ENCODE measurements at regions not wholly inside any gene's neighbourhood (a gene's known extent, or its start where the extent isn't known, plus 50 kb on each side); places are given as distances from the start of the nearest gene placed in this dataset.

DNA sequence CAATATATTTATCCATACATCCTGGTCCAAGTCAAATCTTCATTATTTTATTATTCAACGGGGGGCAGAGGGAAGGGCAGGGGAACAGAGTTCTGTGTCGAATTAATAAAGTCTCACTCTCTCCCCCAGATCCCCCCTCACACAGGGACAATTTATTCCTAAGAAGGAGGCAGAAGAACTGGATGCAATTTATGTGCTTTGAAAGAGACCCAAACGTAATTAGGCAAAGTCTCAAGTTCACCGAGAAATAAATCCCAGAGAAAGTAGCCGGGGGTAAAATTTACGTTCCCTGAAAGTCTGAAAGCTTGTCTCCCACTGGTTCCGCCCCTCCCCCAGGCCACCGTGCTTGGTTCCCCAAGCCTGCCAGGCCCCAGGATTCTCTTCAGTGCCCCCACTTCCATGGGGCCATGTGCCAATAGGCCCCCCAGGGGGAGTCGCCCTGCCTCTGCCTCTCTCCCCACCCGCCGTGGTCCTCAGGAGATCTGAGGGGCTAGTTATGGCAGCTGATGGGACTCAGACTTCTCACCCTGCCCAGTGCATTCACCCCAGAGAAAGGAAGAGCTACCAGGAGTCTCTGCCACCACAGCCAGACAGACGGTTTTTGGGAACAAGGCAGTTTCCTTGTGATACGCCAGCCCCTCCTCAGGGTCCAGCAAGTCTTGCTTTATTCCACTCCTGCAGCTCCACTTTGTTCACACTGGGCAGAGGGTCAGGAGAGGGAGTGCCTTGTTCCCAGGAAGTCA is 215.5 kb downstream of the CYP26B1 start:
- H3K27ac Mint-ChIP-seq: no peak overlapping the region
- TF ChIP-seq, protein P1, sequence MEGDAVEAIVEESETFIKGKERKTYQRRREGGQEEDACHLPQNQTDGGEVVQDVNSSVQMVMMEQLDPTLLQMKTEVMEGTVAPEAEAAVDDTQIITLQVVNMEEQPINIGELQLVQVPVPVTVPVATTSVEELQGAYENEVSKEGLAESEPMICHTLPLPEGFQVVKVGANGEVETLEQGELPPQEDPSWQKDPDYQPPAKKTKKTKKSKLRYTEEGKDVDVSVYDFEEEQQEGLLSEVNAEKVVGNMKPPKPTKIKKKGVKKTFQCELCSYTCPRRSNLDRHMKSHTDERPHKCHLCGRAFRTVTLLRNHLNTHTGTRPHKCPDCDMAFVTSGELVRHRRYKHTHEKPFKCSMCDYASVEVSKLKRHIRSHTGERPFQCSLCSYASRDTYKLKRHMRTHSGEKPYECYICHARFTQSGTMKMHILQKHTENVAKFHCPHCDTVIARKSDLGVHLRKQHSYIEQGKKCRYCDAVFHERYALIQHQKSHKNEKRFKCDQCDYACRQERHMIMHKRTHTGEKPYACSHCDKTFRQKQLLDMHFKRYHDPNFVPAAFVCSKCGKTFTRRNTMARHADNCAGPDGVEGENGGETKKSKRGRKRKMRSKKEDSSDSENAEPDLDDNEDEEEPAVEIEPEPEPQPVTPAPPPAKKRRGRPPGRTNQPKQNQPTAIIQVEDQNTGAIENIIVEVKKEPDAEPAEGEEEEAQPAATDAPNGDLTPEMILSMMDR (IDR thresholded peaks at IDR 0.05): no peak
- no peaks in the 10 kb centered on the region for H3K9me3 Mint-ChIP-seq
- H3K4me3 Mint-ChIP-seq: peak overlapping the region; percentile 40
- H3K27me3 Mint-ChIP-seq (ENCODE audit: low read depth, poor library complexity): peaks cover 30% of the 10 kb centered on the region
- peak; percentile 51 for DNase-seq
- peaks cover 7% of the 10 kb centered on the region for H3K4me1 Mint-ChIP-seq
- no peaks in the 10 kb centered on the region for H3K36me3 Mint-ChIP-seq (ENCODE audit: low read depth)

DNA sequence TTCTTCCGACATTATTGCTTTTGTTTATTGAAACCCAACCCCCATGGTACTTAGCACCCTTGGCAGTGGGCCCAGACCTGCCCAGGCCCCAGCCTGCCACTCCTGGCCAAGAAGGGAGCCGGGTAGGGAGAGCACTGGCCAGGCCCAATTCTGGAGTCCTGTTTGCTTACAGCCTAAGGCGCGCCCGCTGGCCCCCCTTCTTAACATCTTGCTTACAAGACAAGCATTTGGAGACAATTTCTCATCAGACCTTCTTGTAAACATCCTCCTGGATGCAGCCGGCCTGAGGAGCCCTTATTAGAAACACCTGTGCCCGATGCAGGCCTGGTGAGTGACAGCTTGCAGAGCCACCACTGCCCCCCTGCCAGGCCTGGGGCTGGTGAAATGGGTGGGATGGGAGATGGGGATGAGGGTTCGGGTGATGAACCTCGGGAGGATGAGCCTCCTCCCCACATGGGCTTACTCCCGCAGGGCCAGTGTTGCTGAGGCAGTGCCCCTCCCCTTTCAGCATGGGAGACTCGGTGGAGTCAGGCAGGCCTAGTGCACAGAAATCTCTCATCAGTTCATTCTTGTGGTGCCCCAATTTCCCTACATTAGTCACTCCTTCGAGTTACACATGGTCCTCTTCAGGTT is 217.5 kb downstream of the CYP26B1 start:
- Mint-ChIP-seq H3K4me1 (peaks cover 22% of the 10 kb centered on the region), H3K27ac (no peak overlapping the region), H3K4me3 (no peak overlapping the region), H3K36me3 (ENCODE audit: low read depth) (no peaks in the 10 kb centered on the region), H3K9me3 (no peaks in the 10 kb centered on the region), H3K27me3 (ENCODE audit: low read depth, poor library complexity) (peaks cover 22% of the 10 kb centered on the region)
- TF ChIP-seq, protein P1 (IDR thresholded peaks at IDR 0.05): no peak
- DNase-seq: no peak

DNA sequence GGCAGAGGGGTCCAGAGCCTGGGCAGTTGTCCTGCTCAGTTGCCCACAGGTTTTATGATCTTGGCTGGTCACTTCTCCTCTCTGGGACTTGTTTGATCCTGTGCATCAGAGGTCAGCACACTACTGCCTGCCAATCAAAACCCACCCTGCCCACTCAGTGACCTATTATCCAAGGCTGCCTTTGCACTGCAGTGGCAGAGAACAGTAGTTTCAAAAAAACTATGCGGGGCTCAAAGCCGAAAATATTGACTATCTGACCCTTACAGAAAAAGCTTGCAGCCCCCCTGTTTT is 218.2 kb downstream of the CYP26B1 start:
- TF ChIP-seq, protein P1 (IDR thresholded peaks at IDR 0.05): no peak
- Mint-ChIP-seq H3K36me3 (ENCODE audit: low read depth) (no peaks in the 10 kb centered on the region), H3K4me3 (no peak overlapping the region), H3K27me3 (ENCODE audit: low read depth, poor library complexity) (peaks cover 27% of the 10 kb centered on the region), H3K27ac (no peak overlapping the region), H3K9me3 (no peaks in the 10 kb centered on the region), H3K4me1 (peaks cover 28% of the 10 kb centered on the region)
- DNase-seq: no peak

DNA sequence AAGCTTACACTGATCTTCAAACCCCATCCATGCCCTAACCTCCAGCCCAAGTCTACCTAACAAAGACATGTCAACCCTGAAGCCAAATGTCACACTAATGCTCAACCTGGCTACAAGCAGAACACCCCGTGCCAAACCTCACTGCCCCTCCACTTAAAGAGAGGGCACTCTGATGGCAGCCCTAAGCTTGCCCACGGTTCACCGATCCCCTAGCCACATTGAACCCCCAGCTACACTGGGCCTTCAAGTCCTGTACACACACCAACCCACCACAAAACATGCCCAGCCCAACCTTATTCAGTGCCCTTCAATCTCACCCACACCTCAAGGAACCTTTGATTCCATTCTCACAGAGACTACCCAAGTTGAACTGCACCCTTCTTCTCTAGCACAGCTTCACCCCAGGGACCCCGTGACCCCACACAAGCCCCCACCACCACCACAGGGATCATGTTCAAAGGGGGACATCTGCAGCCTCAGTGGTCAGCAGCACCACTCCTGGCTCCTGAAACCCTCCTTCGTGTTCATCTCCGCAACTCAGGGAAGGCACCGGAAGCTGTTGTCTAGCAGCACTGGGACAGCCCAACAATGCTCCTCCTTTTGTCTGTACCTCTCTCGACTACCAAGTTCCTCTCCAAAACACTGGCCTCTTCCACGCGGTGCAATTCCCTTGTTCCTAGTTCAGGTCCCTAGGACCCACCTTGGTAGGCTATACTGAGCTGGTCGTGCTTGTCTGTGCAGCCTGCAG is 218.8 kb downstream of the CYP26B1 start:
- TF ChIP-seq, protein P1 (IDR thresholded peaks at IDR 0.05): no peak
- no peak for DNase-seq
- peaks cover 32% of the 10 kb centered on the region for H3K4me1 Mint-ChIP-seq
- no peaks in the 10 kb centered on the region for H3K36me3 Mint-ChIP-seq (ENCODE audit: low read depth)
- no peaks in the 10 kb centered on the region for H3K9me3 Mint-ChIP-seq
- H3K27me3 Mint-ChIP-seq (ENCODE audit: low read depth, poor library complexity): peaks cover 29% of the 10 kb centered on the region
- H3K27ac Mint-ChIP-seq: no peak overlapping the region
- H3K4me3 Mint-ChIP-seq: no peak overlapping the region

DNA sequence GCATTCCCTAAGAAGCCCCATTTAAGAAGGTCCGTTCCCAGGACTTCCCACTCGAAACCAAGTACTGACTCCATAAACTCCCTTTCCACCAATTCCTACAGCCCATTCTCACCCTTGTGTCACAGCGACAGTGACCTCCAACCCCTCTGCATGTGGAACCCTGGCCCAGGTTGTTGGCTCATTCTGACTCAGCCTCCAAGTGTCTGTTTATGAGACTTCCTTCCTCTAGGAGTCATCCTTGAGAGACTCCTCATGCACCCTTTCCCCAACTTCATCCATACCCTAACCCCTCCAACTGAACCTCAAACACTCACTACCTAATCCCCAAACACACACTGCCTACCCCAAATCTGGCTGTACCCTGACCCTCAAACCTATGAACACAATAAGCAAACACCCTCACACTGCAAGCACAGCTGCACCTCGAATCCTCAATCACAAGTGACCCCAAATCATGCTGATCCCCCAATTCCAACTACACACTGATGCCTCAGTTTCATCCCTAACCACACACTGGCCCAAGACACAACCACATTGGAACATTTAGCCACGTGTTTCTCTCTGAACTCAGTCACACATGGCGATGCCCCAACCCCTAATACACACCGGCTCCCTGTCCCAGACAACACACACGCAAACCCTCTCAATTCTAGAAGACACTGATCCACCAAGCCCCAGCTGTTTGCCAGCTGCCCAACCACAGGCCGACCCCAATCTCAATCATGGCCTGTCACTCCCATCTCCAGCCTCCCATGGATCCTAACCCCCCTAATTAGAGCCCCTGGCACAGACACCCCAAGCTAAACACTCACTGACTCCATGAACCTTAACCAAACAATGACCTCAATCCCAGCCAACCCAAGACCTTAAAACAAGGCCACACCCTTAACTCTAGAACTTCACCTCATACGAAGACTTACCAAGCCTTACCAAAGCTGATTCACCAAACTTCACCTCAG is 219.6 kb downstream of the CYP26B1 start:
- DNase-seq: no peak
- H3K27ac Mint-ChIP-seq: no peak overlapping the region
- TF ChIP-seq, protein P1 (IDR thresholded peaks at IDR 0.05): no peak
- H3K9me3 Mint-ChIP-seq: no peaks in the 10 kb centered on the region
- H3K4me3 Mint-ChIP-seq: no peak overlapping the region
- no peaks in the 10 kb centered on the region for H3K36me3 Mint-ChIP-seq (ENCODE audit: low read depth)
- H3K4me1 Mint-ChIP-seq: peaks cover 34% of the 10 kb centered on the region
- peaks cover 30% of the 10 kb centered on the region for H3K27me3 Mint-ChIP-seq (ENCODE audit: low read depth, poor library complexity)

Measured in nephron progenitor cell (in vitro differentiated cells).